Gastrocnemius medialis (tissue), 4 donors: ENCODE measurements at regions not wholly inside any gene's neighbourhood (a gene's known extent, or its start where the extent isn't known, plus 50 kb on each side); places are given as distances from the start of the nearest gene placed in this dataset.

ENCODE experiments used
- ATAC-seq, 2 donors: fragments of 150-250 bp; one replicate each; pipeline ENCODE4 v1.9.1; 2016
- DNase-seq, 2 donors: peaks; one replicate each; pipeline ENCODE4 v3.0.0-alpha.2; 2019
- H3K27ac ChIP-seq, 4 donors: fragments of 200-600 bp; sonication (generic); 1 replicate in 1 of 4; 2 replicates in 3 of 4; pipeline ENCODE4 v1.5.1; 2016 to 2018; ENCODE audit warnings: mild to moderate bottlenecking in 2 of 4, moderate library complexity in 1 of 4
- H3K27me3 ChIP-seq, 3 donors: fragments of 200-600 bp; sonication (generic) in 2 of 3; 1 replicate in 1 of 3; 2 replicates in 2 of 3; pipeline versions ENCODE4 v1.5.1 to v1.6.0; 2016 to 2019; ENCODE audit warnings: mild to moderate bottlenecking in 1 of 3, moderate library complexity in 1 of 3
- H3K36me3 ChIP-seq, 2 donors: fragments of 200-600 bp; sonication (generic) in 1 of 2; one replicate each; pipeline ENCODE4 v1.5.1; 2017 to 2018
- H3K4me1 ChIP-seq, 2 donors: fragments of 200-600 bp; sonication (generic) in 1 of 2; one replicate each; pipeline ENCODE4 v1.5.1; 2016 to 2017; ENCODE audit warnings: mild to moderate bottlenecking in 2 of 2
- H3K4me3 ChIP-seq, 4 donors: fragments of 200-600 bp; sonication (generic) in 3 of 4; 1 replicate in 1 of 4; 2 replicates in 3 of 4; pipeline ENCODE4 v1.5.1; 2016 to 2019; ENCODE audit warnings: mild to moderate bottlenecking in 2 of 4
- H3K9me3 ChIP-seq, 3 donors: fragments of 200-600 bp; sonication (generic) in 2 of 3; 1 replicate in 1 of 3; 2 replicates in 2 of 3; pipeline ENCODE4 v1.5.1; 2016 to 2019
- POLR2A ChIP-seq, 2 donors: fragments of 450-650 bp; IDR thresholded peaks; one replicate each; pipeline ENCODE4 v1.6.1; 2017; ENCODE audit warnings: antibody characterized with exemption in 2 of 2, mild to moderate bottlenecking in 2 of 2, moderate library complexity in 2 of 2
- in situ Hi-C, 4 donors: fragments of 200-750 bp; cut with MboI; loops; one replicate each; pipeline versions ENCODE4 v1.15.0 to v1.8.0; 2017; ENCODE audit warnings: low sequenced_read_pairs in 4 of 4
- intact Hi-C: fragments of 100-400 bp; cut with DNase I; formaldehyde crosslinking; loops from one replicate; pipeline ENCODE4 v1.15.1; 2023; ENCODE audit warnings: low total_unique reads
- TF ChIP-seq, protein P1 (sequence below), 5 experiments: fragments of 450-650 bp in 3 of 5; fragments of 200-600 bp in 2 of 5; sonication (generic) in 2 of 5; IDR thresholded peaks in 4 of 5; conservative IDR thresholded peaks in 1 of 5; 1 replicate in 4 of 5; 2 replicates in 1 of 5; pipeline ENCODE4 v1.5.1; 2016 to 2019; ENCODE audit warnings: antibody characterized with exemption in 5 of 5, mild to moderate bottlenecking in 3 of 5, moderate library complexity in 3 of 5

DNA sequence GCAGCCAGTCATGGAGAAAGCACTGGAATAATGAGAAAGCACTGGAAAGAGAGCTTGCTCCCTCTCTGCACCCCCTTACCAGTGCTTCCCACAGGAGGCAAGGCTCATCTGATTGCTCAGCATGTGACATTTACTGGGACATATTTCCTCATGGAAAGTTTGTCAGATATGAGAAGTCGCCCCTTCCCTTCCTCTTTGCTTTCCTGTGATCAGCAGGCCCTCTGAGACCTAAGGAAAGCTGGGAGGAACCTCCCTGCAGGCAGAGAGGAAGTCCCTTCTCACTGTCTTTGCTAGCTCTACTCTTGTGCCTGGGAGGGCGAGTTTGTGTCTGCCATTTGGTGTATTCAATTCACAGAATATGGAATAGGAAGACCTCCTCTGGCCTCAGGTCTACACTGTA, 283.8 kb downstream of the ALDH8A1 start:
- intact Hi-C loops (no loop called here), in situ Hi-C loops (no loop called here)
- Histone ChIP-seq H3K27ac (no peak overlapping the region), H3K4me3 (no peak overlapping the region), H3K4me1 (no peaks in the 10 kb centered on the region), H3K9me3 (no peaks in the 10 kb centered on the region), H3K36me3 (no peaks in the 10 kb centered on the region), H3K27me3 (no peaks in the 10 kb centered on the region)
- no peak for TF ChIP-seq POLR2A (IDR thresholded peaks at IDR 0.05)
- TF ChIP-seq, protein P1, sequence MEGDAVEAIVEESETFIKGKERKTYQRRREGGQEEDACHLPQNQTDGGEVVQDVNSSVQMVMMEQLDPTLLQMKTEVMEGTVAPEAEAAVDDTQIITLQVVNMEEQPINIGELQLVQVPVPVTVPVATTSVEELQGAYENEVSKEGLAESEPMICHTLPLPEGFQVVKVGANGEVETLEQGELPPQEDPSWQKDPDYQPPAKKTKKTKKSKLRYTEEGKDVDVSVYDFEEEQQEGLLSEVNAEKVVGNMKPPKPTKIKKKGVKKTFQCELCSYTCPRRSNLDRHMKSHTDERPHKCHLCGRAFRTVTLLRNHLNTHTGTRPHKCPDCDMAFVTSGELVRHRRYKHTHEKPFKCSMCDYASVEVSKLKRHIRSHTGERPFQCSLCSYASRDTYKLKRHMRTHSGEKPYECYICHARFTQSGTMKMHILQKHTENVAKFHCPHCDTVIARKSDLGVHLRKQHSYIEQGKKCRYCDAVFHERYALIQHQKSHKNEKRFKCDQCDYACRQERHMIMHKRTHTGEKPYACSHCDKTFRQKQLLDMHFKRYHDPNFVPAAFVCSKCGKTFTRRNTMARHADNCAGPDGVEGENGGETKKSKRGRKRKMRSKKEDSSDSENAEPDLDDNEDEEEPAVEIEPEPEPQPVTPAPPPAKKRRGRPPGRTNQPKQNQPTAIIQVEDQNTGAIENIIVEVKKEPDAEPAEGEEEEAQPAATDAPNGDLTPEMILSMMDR (IDR thresholded peaks at IDR 0.05 in 4 of 5, conservative IDR thresholded peaks at IDR 0.05 in 1 of 5), result no peak
- DNase-seq (no peak), ATAC-seq (no peak)

DNA sequence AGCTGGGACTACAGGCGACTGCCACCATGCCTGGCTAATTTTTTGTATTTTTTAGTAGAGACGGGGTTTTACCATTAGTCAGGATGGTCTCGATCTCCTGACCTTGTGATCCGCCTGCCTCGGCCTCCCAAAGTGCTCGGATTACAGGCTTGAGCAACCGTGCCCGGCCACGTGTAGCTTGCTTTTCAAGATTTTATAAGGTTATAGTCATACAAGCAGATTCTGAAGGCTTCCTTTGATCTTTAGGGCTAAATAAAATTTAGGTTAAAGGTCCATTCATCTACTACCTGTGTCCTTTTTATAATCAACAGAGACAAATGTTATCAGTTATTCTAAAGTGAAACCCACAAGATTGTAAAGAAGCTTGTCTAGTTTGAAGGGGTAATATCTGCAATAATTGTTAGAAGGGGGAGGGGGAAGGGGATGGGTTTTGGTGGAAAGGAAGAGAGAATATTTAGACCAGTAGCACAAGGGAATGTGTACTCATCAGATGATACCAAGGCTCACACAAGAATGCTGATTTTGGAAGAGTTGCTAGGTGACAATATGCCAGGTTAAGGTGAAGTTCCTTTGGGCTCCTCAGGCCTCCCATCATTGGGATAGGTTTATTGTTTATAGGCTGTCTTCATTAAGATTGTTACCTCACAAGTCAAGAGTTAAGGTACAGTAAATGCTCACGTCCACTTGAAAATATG, 284.7 kb downstream of the ALDH8A1 start:
- in situ Hi-C loops, result no loop called here

DNA sequence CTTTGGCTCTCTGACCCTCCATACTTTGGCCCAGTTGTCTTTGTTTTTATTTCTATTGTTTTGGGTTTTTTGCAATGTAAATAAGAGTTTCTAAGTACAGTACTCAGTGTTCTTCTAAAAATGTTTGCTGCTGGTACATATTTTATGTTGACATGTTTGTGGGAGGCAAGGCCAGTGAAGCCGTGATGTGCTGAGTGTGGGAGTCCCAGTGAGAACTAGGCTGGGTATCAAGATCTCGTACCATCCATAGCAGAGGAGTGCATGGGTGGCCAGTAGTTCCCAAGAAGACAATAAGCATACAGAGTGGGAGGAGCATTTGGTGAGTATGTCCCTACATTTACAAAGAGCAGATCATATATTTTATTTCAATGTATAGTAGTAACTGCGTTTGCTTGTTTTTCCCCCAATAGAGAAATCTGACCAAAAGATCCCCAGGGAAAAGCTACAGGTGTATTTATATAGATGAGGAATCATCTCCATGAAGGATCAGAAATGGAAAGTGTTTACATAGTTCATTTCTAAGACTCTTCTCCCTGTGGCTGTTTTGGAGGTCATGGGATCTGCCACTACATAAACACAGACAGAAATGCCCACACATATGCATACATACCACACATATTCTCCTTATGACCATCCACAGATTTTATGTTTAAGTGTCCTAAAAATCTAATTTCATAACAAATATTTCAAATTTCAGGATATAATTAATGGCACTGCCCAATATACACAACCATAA, 285.9 kb downstream of the ALDH8A1 start:
- no peaks in the 10 kb centered on the region for H3K4me1 ChIP-seq
- TF ChIP-seq POLR2A (IDR thresholded peaks at IDR 0.05), result no peak
- TF ChIP-seq, protein P1 (IDR thresholded peaks at IDR 0.05 in 4 of 5, conservative IDR thresholded peaks at IDR 0.05 in 1 of 5), result no peak
- no peaks in the 10 kb centered on the region for H3K9me3 ChIP-seq
- DNase-seq, result no peak
- intact Hi-C loops (no loop called here), in situ Hi-C loops (no loop called here)
- no peak overlapping the region for H3K27ac ChIP-seq
- H3K4me3 ChIP-seq, result no peak overlapping the region
- no peaks in the 10 kb centered on the region for H3K27me3 ChIP-seq
- ATAC-seq, result no peak
- no peaks in the 10 kb centered on the region for H3K36me3 ChIP-seq

More for the DNA sequence above, 284.7 kb downstream of the ALDH8A1 start:
- H3K4me3 ChIP-seq, result no peak overlapping the region
- H3K27ac ChIP-seq, result no peak overlapping the region
- no peak for TF ChIP-seq POLR2A (IDR thresholded peaks at IDR 0.05)
- TF ChIP-seq, protein P1 (IDR thresholded peaks at IDR 0.05 in 4 of 5, conservative IDR thresholded peaks at IDR 0.05 in 1 of 5), result no peak
- ATAC-seq (no peak), DNase-seq (no peak)
- H3K27me3 ChIP-seq, result no peaks in the 10 kb centered on the region
- H3K4me1 ChIP-seq, result no peaks in the 10 kb centered on the region
- intact Hi-C loops, result no loop called here
- no peaks in the 10 kb centered on the region for H3K36me3 ChIP-seq
- no peaks in the 10 kb centered on the region for H3K9me3 ChIP-seq

DNA sequence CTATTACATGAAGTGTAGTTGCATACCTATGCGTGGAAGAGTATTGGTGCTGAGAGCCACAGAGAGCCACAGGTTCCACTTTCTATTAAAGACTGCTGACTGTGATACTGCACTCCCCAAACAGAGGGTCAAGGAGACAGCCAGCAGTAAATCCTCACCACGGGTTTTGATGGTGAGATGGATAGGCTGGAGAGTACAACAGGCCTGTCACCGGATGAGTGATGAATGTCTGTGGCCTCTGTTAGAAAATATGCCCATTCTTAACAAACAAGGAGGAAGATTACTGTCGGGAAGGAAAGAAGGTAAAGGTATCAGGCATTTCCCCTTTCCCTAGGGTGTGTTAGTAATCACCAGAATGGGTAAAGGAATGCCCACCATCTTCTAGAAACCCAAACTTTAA, 286.5 kb downstream of the ALDH8A1 start:
- DNase-seq (no peak), ATAC-seq (no peak)
- Histone ChIP-seq H3K9me3 (no peaks in the 10 kb centered on the region), H3K36me3 (no peaks in the 10 kb centered on the region), H3K4me3 (no peak overlapping the region), H3K4me1 (no peaks in the 10 kb centered on the region), H3K27ac (no peak overlapping the region), H3K27me3 (no peaks in the 10 kb centered on the region)
- intact Hi-C loops, result no loop called here
- TF ChIP-seq, protein P1 (IDR thresholded peaks at IDR 0.05 in 4 of 5, conservative IDR thresholded peaks at IDR 0.05 in 1 of 5), result no peak
- TF ChIP-seq POLR2A (IDR thresholded peaks at IDR 0.05), result no peak
- in situ Hi-C loops, result no loop called here
